ENCODE measurements at regions not wholly inside any gene's neighbourhood (a gene's known extent, or its start where the extent isn't known, plus 50 kb on each side); places are given as distances from the start of the nearest gene placed in this dataset.

DNA sequence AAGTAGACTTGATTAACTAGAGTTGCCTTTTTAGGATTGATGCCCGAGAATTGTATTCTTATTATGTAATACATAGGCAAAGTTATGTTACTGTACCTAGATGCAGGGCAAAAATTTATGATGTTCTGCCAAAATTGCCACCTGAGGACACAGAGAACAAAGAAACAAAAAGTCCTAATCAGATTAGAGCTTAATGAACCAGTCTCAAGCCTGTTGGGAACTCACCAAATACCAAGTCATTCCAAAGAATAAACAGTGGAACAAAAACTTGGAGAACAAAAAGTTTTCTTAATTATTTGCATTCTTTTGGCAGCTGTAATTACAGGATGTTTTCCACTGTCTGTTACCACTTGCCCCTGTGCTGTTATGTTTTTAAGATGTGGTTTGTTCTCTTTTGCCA, 154.7 kb upstream of the SGK1 start:
- DNase-seq, result no peak

DNA sequence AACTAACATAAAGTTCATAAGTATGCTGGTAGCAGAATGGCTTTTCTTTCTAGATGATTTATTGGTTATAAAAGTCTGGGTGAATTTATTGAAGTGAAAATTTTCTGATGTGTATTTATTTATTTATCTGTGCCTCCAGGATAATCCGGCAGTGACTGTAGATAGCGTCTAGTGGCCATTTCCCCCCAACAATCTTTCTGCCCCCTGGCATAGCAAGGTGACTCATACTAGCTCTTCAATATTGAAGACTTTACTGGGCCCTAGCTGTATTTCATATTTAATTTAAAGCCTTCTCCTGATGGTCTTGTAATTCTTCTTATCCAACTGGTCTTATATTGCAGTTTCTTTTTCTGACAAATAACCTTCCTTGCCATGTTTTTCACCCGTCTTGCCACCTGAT, 154.1 kb upstream of the SGK1 start:
- DNase-seq, result no peak

DNA sequence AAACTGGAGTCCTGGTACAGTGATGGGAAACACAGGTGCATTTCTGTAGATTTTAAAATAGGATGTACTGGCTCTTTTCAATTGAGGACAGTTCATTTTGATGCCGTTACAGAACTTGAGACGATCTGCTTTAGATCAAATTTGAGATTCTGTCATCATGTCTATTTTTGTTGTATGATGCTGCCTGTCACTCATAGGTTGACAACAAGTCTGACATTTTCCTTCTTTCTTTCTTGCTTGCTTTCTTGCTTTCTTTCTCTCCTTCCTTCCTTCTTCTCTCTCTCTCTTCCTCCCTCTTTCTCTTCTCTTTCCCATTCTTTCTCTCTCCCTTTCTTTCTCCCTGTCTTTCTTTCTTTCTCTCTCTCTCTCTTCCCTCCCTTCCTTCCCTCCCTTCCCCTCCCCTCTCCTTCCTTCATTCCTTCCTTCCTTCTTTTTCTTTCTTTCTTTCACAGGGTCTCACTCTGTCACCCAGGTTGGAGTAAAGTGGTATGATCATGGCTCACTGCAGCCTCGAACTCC, 152.6 kb upstream of the SGK1 start:
- no peak for DNase-seq

DNA sequence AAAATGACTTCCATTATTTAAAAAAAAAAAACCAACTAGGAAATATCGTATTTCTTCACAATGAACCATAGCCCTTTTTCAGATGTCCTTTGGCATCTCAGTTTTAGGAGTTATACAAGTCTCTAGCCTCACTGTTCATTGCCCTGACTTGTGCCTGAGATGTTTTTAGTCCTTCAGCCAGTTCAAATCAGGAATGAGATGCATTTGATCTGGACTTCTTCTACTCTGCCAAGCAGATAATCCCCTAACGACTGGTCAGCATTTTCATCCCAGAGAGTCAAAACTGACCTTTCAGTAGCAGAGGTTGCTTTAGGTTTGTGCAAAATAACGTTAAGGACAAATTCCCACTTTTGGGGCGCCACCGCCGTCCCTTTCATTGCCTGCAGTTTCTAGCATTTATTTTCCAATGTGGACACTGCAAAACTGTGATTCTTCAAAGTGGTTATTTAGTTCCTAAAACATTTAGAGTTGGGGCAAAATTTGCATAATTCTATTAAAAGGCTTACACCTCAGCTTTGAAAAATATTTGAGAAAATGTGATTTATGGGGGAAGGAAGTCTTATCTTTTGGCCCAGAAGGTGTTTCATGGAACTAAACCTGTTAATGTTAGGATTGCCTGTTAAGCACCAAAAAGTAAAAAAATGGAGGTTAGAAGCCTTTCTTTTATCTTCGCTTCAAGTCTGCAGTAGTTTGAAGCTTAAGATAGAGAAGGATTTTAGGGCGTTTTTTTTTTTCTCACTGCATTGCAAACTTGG, 152.0 kb upstream of the SGK1 start:
- no peak for DNase-seq

DNA sequence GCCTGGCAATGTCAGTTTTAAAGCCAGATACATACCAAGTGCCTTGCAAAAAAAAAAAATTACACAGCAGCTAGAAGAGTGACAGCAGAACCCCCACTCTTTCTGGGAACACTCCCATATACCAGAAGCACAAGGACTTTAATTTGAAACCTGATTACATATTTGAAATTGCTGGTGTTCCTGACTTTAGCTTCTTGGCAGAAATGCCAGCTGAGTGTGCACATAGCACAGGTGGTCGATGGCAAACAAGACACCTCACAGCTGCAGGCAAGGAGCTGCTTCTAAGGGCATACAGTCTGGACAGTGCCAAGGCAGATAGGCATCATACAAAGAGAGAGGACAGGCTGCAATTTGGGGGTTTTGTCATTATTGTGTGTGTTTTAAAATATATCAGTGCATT, 150.7 kb upstream of the SGK1 start:
- no peak for DNase-seq

DNA sequence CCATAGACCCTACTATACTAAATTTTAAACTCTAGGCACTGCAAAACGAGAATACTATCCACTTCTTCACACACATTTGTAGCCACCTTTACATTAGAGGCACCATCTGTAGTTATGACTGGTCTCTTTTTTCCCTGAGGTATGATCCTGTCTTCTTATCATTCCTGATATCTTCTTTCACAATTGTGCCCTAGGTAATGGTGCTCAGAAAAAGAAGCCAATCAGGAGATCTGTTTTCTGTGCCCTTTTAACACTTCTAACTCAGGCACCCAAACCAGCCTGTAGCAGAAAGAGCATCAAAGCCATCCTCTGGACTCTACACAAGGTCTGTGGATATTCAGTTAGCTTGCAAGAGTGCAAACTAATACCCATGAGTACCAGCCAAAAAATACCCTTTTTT, 149.7 kb upstream of the SGK1 start:
- no peak for DNase-seq

DNA sequence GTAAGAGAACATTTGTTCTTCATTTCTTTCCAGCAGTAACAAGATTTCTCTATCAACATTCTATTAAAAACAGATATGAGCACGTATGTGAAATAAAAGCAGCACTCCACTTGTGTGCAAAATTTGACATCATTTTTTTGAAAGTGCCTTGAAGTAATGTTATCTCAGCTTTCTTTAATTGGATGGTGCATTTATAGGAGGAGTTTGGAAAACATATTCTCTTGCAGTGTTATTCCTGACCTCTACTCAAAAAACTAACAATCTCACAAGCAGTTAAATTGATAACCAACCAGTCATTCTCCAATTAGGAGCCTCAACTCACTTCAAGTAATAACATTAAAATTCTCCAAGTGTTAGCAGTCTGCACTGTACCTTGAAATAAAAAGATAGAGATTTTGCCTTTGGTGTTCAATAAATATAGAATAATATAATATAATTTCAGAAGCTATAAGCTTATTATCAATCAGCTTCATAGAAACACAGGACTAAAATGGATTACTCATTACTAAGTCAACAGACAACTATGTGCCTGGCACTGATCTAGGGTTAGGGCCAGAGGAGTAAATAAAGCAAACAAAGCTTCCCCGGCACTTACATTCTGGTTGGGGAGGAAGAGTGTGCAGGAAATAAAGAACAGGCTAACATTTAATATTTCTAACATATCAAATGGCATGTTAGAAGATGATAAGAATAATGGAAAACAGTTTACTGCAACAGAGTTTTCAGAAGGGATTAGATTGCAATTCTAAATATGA, 149.0 kb upstream of the SGK1 start:
- no peak for DNase-seq

DNA sequence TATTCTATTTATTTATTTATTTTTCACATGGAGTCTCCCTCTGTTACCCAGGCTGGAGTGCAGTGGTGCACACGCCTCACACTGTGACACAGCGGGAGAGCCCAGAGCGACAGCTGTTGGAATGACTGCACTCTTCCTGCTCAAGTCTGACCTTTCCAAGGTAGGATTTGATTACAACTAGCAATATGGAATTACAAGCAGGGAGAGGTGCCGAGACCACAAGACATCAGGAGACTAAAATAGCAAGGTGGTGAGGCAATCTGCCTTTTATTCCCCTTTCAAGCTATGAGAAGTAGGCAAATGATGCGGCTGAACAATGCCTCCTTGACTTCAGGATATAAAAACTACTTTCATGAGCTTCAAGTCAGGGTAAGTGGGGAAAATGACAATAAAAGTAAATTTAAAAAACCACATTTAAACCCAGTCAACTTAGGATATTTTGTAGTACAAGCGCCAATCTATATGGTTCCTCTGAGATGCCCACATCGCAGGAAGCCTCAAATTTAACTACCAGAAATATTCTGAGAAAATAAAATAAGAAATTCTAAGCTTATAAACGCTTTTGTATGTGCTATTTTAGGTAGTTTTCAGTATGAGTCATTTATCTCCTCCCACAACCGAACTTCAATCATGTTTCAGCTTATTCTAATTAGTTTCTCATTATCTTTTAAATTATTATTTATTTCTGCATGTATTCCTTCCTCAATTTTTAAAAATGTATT, 146.9 kb upstream of the SGK1 start:
- no peak for DNase-seq

DNA sequence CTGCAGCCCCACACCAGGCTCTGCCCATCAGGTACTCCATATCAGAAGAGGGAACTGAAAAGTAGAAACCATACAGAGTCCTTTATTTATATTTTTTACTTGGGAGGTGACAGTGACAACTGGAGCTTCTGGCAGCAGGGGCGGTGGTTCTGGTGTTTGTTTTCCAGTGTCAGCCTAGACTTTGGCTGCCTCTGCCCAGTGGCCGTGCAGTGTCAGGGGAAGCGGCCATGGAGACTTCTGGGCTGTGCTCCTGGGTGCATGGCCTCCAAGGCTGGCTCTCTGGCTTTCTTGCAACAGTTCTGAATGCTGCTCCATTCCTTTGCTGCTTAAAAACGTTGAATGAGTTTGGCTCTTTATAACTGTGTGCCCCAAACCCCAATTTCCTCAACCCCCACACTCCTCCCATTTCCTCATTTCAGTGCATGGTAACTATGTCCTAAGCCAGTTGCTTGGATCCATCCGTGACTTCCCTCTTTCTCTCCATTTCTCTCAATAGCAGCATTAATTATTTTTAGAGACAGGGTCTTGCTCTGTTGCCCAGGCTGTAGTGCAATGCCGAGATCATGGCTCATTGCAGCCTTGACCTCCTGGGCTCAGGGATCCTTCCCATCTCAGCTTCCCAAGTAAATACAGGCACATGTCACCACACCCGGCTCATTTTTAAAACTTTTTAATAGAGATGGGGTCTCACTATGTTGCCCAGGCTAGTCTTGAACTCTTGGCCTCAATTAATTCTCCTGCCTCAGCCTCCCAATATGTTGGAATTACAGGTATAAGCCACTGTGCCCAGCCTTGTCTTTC, 141.1 kb upstream of the SGK1 start:
- no peak for DNase-seq

DNA sequence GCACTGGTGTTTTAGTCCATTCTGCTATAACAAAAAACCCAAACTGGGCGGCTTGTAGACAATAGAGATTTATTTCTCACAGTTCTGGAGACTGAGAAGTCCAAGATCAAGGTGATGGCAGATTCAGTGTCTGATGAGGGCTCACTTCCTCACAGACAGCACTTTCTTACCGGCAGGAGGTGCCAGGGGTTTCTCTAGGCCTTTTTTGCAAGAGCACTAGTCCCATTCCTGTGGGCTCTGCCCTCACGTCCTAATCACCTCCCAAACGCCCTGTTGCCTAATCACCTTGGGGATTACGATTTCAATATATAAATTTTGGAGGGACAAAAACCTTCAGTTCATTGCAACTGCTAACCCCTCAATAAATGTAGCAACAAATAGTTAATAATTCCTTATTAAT, 140.0 kb upstream of the SGK1 start:
- no peak for DNase-seq

DNA sequence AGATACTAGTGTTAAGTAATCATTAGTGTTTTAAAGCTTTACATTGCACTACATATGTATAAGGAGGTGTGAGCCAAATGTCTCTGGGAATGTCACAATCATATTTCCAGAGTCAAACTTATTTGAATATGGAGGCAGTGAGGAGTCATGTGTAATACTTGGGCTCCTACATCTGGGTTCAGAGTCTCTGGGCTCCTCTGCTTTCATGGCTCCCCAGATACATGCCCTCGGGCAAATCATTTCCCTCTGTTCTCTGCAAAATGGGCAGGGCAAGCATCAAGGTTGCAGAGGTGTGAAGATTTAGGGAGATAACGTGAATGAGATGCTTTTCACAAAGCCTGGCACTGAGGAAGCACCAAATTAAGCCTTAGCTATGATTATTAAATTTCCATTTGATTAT, 138.3 kb upstream of the SGK1 start:
- no peak for DNase-seq

DNA sequence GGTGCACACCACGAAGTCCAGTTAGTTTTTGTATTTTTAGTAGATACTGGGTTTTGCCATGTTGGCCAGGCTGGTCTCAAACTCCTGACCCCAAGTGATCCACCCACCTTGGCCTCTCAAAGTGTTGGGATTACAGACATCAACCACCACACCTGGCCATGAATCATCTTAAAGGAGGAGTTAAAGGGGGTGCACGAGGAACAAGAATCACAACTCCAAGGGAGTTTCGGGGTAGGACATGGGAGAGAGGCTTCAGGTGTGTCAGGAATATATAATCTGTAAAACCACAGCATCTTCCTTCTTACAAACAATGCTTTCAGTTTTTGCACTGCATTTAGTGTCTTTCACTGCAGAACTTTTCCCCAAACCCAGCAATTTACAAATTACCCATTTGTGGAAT, 137.4 kb upstream of the SGK1 start:
- no peak for DNase-seq

DNA sequence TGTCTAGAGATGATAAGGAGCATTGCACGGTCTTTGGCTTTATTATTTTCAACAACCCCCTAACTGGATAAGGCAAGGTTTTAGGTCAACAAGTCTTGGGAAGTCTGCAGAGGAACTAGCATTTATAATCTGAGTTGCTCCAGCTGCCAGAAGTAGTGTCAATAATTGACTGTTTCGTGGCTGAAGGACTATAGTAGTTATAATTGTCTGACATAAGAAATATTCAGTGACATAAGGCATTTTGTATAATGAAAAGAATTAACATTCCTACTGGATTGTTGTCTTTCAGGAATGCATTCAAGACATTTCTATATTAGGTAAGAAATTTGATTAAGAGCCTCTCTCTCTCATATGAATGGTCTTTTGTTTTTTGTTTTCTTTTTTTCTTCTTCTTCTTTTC, 136.9 kb upstream of the SGK1 start:
- DNase-seq, result no peak

DNA sequence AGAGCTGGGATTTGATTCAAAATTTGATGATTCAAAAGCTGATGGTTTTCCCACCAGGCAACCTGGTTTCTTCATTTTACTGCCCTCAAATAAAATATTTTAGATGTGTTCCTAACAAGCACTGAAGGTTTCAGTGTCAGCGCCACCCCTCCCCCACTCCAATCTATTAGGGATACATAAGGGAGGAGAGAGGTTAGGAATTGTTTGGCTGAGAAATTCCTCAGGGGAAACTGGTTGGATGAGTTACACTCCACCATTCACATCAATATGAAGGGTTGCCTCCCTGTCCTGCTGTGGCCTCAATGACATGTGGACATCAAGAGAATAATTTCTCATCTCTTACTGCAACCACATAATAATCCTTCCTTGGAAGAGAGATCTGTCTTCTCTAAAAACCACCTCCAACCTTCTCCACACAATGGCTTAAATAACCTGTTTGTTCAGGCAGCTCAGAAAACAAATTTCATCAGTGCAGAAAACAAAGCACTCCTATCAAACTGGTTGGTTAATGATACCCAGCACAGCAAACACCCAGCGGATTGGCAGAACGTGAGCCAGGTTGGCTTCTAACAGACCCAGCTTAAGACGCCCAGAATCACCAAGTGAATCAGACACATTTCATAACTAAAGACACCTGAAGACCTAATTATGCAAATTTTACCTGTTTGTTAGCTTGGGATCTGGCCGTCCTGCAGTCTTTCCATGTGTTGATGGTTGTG, 136.0 kb upstream of the SGK1 start:
- DNase-seq, result peak; percentile 20

DNA sequence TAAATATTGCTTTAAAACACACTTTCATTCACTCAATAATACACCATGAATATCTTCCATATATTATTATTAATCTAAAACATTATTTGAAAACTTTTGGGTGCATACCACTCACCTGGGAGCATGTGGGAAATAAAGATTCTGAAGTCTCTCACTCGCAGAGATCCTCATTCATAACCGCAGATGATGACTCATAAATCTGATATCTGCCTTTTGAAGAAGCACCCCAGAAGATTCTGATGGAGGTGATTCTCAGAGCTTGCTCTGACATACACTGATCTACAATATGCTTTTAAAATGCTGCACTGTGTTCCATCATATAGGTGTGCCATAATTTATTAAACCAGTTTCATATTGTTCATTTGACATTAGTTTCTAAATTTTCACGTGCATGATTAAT, 135.0 kb upstream of the SGK1 start:
- no peak for DNase-seq

DNA sequence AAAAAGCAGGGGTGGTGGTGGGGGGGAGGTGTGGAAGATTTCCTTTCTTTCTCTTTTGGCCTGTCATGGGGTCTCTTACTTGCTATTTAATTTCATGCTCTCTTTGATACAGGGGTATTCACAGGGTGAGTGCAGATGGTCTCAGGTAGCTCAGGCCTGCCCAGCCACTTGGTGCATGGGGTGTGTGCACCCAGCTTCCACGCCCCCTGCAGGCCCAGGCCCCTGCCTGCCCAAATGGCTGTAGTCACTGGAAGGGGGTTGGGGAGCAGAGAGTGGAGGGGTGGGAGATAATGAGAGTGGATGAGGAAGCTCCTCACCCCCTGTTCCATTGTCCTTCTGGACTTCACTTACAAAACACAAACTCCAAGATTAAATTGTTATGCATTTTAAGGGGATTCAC, 133.6 kb upstream of the SGK1 start:
- DNase-seq, result no peak

DNA sequence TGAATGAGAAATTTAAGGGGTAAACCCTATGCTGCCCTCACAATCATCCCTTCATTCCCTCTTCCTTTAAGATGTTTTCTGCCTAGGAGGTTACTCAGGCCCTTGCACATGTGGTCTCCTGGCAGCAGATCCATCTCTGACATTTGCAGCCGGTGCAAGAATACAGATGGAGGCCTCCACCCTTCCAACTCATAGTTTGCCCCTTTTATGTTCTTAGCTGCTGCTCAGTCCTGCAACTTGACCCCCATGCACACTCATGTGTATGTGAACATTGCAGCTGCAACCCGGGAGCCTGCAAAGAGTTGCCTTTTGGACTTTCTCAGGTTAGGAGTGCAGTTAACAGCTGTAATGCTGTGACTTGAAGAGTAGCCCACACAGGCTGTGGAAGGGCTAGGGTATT, 131.9 kb upstream of the SGK1 start:
- DNase-seq, result no peak

DNA sequence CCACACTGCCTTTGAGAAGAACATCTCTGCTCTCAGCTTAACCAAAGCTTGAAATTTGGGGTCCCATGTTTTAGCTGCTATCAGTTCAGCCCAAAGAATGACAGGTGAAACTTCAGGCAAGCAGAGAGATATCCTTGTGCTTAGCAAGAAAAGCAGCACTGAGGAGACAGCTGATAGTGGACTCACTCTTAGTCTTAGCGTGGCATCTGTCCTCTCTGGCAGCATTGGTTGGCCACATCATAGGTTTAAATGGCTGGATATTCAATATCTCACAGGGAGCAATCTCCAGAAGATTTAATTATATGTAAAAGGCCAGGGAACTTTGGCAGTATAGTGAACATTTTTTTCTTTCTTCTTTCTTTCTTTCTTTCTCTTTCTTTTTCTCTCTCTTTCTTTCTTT, 131.1 kb upstream of the SGK1 start:
- no peak for DNase-seq

DNA sequence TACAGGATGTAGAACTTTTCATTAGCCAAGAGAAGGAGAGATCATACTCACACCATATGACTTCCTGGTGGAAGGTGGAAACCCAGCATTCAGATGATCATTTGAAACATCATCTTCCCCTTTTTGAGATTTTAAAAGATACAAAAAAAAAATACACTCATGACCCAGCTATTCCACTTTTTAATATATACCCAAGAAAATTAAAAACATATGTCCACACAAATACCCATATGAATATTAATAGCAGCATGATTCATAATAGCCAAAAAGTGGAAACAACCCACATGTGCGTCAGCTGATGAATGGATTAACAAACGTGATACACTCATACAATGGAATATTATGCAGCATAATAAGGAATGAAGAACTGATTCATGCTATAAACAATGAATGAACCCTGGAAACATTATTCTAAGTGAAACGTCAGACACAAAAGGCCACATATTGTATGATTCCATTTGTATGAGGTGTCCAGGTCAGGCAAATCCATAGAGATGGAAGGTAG, 130.0 kb upstream of the SGK1 start:
- DNase-seq, result no peak

DNA sequence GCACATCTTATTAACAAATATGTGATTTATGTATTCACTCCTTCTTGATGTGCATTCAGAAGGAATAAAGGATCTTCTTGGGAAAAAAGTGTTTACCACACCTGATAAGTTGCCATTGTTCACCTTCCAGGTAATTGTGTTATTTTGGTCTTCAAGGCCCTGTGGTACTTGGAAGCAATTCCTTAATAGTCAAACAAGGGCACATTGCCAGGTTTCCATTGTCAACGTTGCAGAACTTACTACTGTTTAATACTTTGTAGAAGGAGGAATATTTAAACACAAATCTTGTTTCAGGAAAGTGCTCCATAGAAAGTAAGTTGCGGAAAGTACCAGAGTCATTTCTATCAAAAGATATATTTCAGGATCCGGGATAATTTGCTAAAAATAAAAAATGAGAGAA, 129.5 kb upstream of the SGK1 start:
- no peak for DNase-seq

DNA sequence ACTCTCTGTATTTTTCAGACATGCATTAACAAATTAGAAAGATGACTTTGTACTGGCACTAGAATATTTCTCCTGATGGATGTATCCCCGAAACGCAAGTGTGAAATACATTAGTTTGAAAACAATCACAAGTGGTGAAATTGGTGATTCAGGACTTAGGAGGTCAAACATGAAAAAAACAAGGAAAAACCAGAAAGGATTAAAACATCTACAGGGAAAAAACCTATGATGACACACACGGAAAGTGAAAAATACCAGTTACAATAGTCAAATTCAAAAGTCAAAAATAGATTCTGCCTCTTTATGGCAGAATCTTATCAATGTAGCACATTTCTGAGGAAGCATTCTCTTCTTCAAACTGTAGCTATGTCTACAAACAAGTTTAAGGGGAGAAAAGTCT, 129.0 kb upstream of the SGK1 start:
- no peak for DNase-seq

DNA sequence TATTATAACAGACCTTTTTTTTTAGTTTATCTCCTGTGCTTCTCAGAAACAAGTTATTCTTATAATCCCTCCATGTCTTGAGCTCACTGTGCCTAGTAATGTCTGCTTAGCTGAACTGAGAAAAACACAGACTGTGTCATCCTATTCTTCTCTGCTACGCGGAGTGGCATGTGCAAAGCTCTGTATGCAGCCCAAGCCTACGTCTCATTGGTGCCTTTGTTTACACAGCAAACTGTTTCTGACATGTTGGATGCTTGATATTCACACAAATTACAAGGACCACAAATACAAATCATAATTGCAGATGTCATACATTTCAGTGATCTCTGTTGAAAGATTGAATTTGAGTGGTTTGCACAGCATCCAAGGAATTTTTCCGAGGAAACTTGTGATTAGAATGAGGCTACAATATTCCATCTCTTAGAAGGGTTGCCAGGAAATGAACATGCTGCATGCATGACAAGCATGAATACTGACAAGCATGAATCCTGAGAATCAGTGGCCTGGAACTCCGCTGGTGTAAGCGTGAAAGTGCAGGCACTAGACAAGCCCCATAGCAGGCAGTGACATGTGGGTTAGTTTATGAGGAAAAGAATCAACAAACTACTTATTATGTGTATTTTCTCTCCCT, 128.4 kb upstream of the SGK1 start:
- no peak for DNase-seq
